ENCODE measurements at regions not wholly inside any gene's neighbourhood (a gene's known extent, or its start where the extent isn't known, plus 50 kb on each side); places are given as distances from the start of the nearest gene placed in this dataset.
A peak's percentile ranks its signal among the peaks of the same experiment; 100 is the strongest.

GRCh38 chr2:220185766-220186305 lies 558.4 kb downstream of the SLC4A3 start:
- WGBS, 5 donors: 45 to 59% (median 51%) methylated on average over 2 of the region's 2 CpGs
- no peak overlapping the region for H3K4me3 ChIP-seq
- H3K27ac ChIP-seq: no peak overlapping the region
- intact Hi-C loops (cut with DNase I; ENCODE audit: low total_unique reads): no loop called here
- no peak for TF ChIP-seq CTCF (IDR thresholded peaks at IDR 0.05)
- TF ChIP-seq POLR2AphosphoS5 (IDR thresholded peaks at IDR 0.05): no peak
- no peak for TF ChIP-seq POLR2A (IDR thresholded peaks at IDR 0.05)
- no peak for TF ChIP-seq EP300 (IDR thresholded peaks at IDR 0.05)
- DNase-seq: no peak
- no peaks in the 10 kb centered on the region for H3K4me1 ChIP-seq
- H3K27me3 ChIP-seq: no peaks in the 10 kb centered on the region
- no peaks in the 10 kb centered on the region for H3K36me3 ChIP-seq
- peaks cover 0 to 6% (median 0%) of the 10 kb centered on the region in 4 donors for H3K9me3 ChIP-seq

DNA sequence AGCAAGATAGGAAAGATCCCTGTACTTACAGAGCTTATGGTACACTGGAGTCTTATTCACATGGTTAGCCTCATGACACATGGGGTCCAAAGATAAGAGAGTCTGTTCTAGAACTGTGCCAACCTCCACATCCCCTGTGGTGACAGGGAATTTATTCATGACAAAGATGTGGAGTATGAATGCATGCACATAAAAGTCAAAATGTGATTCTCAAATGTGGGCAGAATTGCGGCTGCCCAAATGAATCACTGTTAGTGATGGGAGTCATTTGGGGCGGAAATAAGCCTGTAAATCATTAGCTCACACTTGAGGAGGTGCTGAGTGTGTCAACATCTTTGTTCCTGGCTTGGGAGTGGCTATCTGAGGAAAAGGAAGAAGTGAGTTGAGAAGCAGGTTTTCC lies 560.6 kb downstream of the SLC4A3 start:
- 24 to 76% (median 38%) methylated on average over 2 of the region's 2 CpGs for WGBS, 5 donors
- peaks cover 0 to 16% (median 13%) of the 10 kb centered on the region in 4 donors for H3K9me3 ChIP-seq
- H3K4me1 ChIP-seq: no peaks in the 10 kb centered on the region
- intact Hi-C loops (cut with DNase I; ENCODE audit: low total_unique reads): no loop called here
- TF ChIP-seq POLR2AphosphoS5 (IDR thresholded peaks at IDR 0.05): peak in 1 of 3 donors; percentile 47
- no peak for TF ChIP-seq CTCF (IDR thresholded peaks at IDR 0.05)
- TF ChIP-seq EP300 (IDR thresholded peaks at IDR 0.05): no peak
- TF ChIP-seq POLR2A (IDR thresholded peaks at IDR 0.05): no peak
- no peaks in the 10 kb centered on the region for H3K27me3 ChIP-seq
- peak in 1 of 2 donors; percentile 47 for DNase-seq
- no peak overlapping the region for H3K27ac ChIP-seq
- H3K36me3 ChIP-seq: no peaks in the 10 kb centered on the region
- no peak overlapping the region for H3K4me3 ChIP-seq

- Histone ChIP-seq H3K36me3 (no peaks in the 10 kb centered on the region), H3K4me1 (no peaks in the 10 kb centered on the region), H3K9me3 (peaks cover 0 to 18% (median 13%) of the 10 kb centered on the region in 4 donors), H3K27me3 (no peaks in the 10 kb centered on the region), H3K27ac (no peak overlapping the region), H3K4me3 (no peak overlapping the region)
- DNase-seq: no peak
- no peak for TF ChIP-seq CTCF (IDR thresholded peaks at IDR 0.05)
- no peak for TF ChIP-seq POLR2AphosphoS5 (IDR thresholded peaks at IDR 0.05)
- no peak for TF ChIP-seq POLR2A (IDR thresholded peaks at IDR 0.05)
- TF ChIP-seq EP300 (IDR thresholded peaks at IDR 0.05): no peak
- WGBS, 5 donors: 0 to 38% (median 0%) methylated on average over 1 of the region's 1 CpG
- intact Hi-C loops (cut with DNase I; ENCODE audit: low total_unique reads): no loop called here
Measured at GRCh38 chr2:220191031-220191430, 563.6 kb downstream of the SLC4A3 start.

DNA sequence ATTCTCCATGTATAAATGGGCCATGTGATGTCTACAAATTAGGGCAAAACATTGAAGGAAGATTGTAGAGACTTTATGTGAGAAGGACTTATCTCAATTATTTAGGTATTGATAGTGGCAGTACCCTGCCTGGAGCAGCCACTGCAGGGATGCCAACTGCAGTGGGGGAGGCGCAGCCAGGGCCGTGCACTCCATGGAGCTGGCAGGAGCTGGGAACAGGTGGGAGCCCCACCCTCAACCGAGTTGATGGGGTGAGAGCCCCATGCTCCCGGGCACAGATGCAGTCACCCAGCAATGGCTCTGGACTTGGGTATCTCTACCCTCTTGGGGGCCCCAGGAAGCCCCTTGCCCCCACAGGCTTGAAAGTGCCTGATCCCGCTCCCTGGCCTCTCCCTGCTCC lies 564.3 kb downstream of the SLC4A3 start:
- intact Hi-C loops (cut with DNase I; ENCODE audit: low total_unique reads): no loop called here
- no peak for TF ChIP-seq CTCF (IDR thresholded peaks at IDR 0.05)
- TF ChIP-seq POLR2AphosphoS5 (IDR thresholded peaks at IDR 0.05): no peak
- TF ChIP-seq POLR2A (IDR thresholded peaks at IDR 0.05): no peak
- no peak for TF ChIP-seq EP300 (IDR thresholded peaks at IDR 0.05)
- H3K27me3 ChIP-seq: no peaks in the 10 kb centered on the region
- no peaks in the 10 kb centered on the region for H3K36me3 ChIP-seq
- no peak overlapping the region for H3K27ac ChIP-seq
- H3K4me3 ChIP-seq: no peak overlapping the region
- WGBS, 5 donors: 88 to 95% (median 93%) methylated on average over 3 to 5 of the region's 5 CpGs
- H3K4me1 ChIP-seq: no peaks in the 10 kb centered on the region
- DNase-seq: no peak
- H3K9me3 ChIP-seq: peaks cover 0 to 18% (median 13%) of the 10 kb centered on the region in 4 donors
